Erythroblast (primary cell): ENCODE measurements at regions not wholly inside any gene's neighbourhood (a gene's known extent, or its start where the extent isn't known, plus 50 kb on each side); places are given as distances from the start of the nearest gene placed in this dataset.
"Not testable (repeated sequence)": the region's sequence is repeated elsewhere in the genome, so short reads cannot be mapped to it uniquely, and the experiment has no call there.

Experiments used
- DNase-seq, 2 experiments: peaks; one replicate each; lab custom pipeline; 2025; lab: John Stamatoyannopoulos, UW
- GATA1 ChIP-seq: IDR thresholded peaks from 2 replicates; pipeline ENCODE4 v1.6.1; 2011; ENCODE audit warnings: low read depth, mild to moderate bottlenecking, control low read depth, low read length, moderate library complexity
- POLR2A ChIP-seq: IDR thresholded peaks from 2 replicates; pipeline ENCODE4 v1.6.1; 2011; ENCODE audit warnings: mild to moderate bottlenecking, low read length

DNA sequence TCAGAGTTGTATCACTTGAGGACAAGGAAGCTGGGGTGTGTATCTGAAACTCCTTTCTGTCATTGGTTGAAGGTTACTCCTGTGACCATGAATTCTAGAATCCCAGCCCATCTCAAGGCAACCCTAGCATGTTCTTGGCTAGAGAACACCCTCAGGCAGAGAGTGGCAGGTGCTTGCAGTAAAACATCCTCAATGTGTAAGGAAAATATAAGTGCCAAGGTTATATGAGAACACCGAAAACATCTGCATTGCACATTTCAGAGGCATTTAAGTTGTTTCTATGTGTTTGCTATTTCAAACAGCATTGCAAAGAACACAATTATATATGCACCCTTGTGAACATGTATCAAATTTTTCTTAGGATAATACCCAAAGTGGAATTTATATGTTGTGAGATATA is 471.9 kb downstream of the USP25 start:
- no peak for DNase-seq
- TF ChIP-seq POLR2A: no peak
- TF ChIP-seq GATA1: no peak

DNA sequence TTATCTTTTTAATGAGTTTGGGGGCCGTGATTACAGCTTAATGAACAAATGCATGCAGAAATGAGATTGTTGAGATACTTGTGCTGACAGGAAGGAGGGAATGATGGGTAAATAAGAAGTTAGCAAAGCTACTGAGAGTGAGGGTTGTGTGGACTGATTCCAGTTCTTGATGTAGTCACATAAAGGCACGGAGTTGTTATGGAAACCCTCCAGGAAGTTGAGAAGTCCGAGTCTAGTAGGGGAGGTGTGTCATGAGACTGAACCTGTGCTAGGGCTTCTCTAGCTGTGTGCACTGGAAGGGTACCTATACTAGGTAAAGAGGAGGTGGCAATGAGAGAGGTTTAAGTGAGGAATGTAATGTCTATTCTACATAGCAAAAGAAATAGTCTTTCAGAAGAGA is 475.7 kb downstream of the USP25 start:
- DNase-seq: no peak
- TF ChIP-seq GATA1 (no peak), POLR2A (no peak)

DNA sequence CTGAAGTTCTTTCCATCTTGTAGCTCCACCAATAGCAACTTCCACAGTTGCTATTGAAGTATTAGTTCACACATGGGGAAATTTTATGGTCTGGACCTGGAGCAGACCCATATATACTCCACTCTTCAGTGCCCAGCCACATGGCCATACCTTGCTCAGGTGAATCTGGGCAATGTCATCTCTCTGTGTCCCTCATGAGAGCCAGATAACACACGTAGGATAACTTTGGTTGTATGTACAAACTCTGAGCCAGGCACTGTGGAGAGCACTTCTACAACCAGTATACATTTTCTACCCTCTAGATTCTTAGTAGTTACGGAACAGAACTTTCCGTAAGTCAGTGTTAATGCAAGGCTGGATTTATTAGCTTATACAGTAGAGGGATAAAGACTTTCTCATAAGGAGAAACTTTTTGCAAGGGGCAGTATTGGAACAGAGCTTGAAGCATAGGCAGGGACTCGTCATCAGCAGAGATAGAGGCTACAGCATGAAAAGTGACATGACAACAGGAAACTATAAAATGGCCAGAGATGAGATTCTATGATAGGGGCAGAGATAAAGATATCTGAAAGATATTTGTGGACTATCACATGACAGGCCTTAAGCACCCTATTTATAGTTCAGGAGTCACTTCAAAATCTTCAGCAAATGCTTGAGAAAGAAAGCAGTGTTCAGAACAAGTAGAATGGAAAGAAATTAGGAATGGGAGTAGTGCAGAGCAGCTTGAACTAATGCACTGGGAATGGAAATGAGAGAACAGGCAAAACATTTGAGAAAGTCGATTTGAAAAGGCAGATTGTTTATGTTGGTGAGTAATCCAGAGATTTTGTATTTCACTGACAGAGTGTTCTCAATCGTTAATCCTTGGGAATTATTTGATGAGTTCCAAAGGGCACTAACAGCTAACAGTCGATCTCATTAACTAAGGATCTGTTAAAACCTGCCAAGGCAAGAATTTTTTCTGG is 481.8 kb downstream of the USP25 start:
- no peak for TF ChIP-seq GATA1
- no peak for TF ChIP-seq POLR2A
- DNase-seq: no peak

DNA sequence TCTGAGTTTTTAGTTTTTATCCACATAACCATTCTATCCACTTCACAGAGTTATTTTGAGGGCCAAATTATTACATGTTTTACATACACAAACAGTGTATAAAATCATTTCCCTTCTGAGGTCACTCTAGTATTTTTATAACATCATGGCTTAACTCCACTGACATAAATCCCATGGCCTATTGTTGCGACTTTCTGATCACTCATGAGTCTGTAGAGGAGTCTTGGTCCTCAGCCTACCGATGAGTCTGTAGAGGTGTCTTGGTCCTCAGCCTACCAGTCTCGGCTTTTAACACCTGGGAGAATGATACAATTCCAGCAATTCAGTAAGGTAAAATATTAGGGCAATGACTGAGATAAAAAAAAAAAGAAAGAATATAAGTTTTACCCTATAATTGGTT is 483.7 kb downstream of the USP25 start:
- no peak for DNase-seq
- TF ChIP-seq POLR2A (no peak), GATA1 (no peak)

DNA sequence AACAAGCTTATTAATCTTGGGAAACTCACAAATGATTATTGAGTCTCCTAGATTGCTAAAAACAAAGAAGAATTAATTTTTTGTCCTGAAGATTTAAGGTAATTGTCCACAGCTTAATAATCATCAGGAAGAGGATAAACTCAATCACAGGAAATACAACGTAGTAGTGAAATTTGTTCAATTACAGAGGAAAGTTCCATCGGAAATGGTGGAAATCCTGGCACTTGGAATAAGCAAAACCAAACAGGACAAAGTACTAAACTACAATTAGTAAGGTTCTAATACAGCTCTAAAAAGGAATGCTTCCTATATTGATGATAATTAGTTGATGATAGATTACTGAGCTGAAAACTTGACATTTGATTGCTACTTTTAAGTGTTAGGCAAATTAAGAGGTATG is 485.4 kb downstream of the USP25 start:
- TF ChIP-seq GATA1 (no peak), POLR2A (no peak)
- DNase-seq: no peak

DNA sequence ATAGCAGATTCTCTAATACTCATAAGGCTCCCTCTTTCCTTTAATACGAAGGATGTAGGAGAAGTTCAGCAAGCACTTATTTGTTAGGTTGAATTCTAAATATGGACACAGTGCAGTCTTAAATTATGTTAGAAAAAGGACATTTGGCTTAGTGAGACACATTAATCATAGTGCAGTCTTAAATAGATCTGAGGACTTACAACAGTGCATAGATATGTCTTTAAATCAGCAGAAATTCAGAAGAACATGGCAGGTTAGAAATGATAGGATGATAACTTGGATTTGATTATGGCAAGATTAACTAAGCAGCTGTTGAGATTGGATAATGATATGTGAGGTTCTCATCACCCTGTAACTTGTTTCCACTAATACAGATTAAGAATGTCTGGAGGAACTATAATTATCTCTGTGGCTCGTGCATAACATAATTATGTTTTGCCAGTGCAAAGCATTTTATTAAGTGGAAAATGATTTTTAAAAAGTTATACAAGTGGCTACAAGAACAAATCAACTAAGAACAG is 485.9 kb downstream of the USP25 start:
- DNase-seq: no peak
- TF ChIP-seq POLR2A: no peak
- no peak for TF ChIP-seq GATA1

DNA sequence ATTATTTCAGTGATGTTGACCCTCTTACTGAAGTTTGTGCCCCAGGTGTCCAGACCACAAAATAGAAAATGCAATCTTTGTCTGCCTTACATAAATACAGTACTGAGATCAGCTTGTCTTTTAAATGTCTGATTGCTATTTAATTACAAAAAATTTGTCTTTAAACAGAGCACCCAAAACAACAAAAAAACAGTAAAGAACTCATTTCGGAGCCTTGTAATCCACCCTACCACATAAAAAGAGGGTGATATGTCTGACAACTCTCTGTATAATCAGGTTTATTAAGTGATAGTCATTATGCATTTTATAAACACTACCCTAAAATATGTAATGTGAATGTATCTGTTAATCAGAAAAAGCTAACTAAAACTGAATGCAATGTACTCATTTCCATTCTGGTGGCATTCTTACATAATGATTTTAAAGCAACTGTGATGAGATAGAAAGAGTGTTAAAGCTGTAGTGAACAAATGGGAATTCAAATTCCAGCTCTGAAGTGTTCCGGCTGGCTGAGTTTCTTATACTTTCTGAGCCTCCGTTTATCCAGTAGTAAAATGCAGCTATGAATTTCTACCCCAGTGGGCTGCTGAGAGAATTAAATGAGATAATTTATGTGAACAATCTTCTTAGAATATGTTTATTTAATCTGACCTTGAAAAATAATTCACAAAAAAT is 486.6 kb downstream of the USP25 start:
- no peak for DNase-seq
- no peak for TF ChIP-seq POLR2A
- no peak for TF ChIP-seq GATA1

DNA sequence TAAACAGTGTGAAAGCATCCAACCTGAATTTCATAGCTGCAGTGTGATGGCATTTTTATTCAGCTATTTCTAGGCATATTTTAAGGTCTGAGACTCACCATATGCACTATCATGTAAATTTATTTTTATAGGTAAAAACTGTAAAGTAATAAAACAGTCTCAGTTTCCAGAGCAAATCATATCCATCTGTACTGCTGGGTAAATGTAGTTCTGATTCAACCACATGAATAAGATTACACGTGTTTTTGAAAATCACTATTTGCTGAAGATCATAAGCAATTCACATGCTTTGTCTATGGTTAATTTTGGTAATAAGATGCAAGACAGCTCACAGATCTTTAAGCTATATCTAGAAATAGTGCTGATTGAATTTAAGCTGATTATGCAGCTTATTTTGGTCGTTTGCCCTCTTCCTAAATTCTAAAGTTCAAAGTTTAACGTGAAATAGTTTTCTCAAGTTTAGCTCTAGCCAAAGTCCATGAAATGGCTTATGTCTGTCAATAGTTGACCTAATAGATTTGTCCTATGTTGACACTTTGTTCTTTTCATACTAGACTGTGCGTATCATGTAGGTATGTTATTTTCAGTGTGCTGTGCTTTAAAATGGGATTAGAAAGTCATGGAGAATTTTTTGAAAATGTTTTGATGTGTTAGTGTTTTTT is 489.0 kb downstream of the USP25 start:
- no peak for TF ChIP-seq POLR2A
- no peak for TF ChIP-seq GATA1
- DNase-seq: no peak

DNA sequence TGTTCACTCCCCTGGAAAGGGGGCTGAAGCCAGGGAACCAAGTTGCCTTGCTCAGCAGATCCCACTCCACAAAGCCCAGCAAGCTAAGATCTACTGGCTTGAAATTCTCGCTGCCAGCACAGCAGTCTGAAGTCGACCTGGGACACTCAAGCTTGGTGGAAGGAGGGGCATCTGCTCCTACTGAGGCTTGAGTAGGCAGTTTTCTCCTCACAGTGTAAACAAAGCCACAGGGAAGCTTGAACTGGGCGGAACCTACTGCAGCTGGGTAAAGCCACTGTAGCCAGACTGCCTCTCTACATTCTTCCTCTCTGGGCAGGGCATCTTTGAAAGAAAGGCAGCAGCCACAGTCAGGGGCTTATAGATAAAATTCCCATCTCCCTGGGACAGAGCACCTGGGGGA is 495.0 kb downstream of the USP25 start:
- not testable (repeated sequence) for DNase-seq

DNA sequence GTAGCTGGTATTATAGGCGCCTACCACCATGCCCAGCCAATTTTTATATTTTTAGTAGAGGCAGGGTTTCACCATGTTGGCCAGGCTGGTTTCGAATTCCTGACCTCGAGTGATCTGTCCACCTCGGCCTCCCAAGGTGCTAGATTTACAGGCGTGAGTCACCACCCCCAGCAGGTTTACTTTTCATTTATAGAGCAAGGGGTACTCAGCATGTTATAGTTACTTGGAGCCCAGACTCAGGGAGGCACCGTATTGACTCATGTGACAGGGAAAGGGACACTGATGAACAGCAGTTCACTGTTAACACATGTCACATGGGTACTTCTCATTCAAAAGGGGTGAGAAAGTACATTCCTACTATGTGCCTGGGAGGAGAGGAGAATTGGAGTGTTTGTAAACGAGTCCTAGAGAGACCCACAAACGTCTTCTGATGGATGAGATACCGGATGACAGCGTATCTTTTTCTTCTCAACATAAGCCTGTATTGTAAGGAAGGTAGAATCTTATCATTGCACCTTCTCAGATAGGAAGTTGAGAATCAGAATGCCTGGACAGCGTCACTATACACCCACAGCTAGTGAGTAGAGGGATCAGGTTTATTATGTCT is 510.0 kb downstream of the USP25 start:
- no peak for DNase-seq
- TF ChIP-seq POLR2A (no peak), GATA1 (no peak)

DNA sequence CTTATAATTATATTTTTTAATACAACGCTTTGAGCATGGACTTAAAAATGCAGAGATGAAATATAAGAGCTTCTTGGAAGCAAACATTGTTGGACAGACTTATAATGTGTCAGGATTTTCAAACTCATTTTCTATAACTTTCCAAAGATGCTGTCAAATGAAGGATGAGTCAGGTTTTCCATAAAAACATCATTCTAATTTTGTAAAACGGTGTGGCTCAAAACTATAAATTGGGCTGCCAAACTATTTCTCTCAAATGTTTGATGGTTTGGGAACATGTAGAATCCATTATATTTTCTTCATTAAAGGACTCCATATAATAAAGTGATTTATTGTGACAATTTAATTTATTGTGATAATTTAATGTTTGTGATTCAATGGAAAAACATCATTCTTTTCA is 511.2 kb downstream of the USP25 start:
- DNase-seq: no peak

DNA sequence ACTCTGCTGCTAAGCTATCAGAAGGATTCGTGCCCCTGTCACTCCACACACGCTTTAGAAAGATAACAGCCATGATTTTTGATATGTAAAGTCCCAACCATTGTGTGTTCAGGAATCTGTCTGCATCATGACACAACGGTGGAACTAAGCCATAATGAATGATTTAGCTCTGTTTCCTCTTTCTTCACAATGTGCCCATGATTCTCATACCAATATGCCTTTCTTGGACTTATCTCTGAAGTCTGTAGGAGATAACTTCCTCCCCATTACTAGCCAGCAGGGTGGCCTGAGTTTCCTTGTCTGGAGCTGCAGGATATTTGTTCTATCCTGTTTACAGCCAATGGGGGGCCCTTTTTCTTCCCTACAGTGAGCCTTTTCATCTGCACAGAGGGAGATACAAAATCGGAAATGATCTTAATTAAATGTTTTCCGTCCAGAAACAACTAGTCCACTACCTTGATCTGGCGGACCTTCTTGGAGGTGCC is 511.7 kb downstream of the USP25 start:
- TF ChIP-seq POLR2A: no peak
- no peak for TF ChIP-seq GATA1
- DNase-seq: peak; percentile 4 to 11

More for the DNA sequence above, 511.2 kb downstream of the USP25 start:
- no peak for TF ChIP-seq GATA1
- no peak for TF ChIP-seq POLR2A

DNA sequence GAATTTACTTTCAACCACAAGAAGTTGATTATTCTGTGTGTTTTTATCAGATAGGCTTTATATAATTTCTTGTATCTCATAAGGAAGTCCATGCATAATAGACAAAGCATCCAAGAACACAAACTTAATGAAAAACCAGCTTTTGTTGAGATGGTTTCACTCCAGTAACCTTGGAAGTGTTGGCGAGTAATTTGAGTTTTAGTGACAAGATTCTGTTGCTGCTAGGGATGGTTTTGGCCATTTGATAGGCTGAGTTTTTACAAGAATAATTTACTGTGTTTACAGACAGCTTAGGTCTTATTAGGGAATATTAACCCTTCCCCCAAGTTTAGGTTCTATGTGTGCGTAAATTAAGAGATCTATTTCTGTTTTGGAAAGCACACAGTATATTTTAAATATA is 513.6 kb downstream of the USP25 start:
- TF ChIP-seq GATA1 (no peak), POLR2A (no peak)
- DNase-seq: no peak

DNA sequence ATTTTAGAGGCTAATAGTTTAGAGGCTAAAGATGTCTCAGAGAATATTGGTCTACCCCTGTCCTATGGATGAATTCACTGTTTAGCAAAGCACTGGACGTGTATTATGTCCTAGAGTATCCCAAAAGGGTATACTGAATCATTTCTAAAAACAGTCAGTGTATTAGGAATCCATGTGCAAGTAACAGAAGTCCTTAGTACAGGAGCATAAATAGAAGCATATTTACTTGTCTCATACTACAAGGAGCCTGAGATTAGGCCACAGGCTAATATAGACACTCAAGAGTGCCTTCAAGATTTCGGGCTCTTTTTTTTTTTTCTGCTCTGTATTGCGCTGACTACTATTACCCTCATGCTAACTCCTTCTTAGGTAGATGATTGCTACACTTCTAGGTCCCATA is 518.9 kb downstream of the USP25 start:
- TF ChIP-seq GATA1: no peak
- no peak for TF ChIP-seq POLR2A
- no peak for DNase-seq
